ENCODE measurements at regions not wholly inside any gene's neighbourhood (a gene's known extent, or its start where the extent isn't known, plus 50 kb on each side); places are given as distances from the start of the nearest gene placed in this dataset.
"Not testable (repeated sequence)": the region's sequence is repeated elsewhere in the genome, so short reads cannot be mapped to it uniquely, and the experiment has no call there.

- TF ChIP-seq HNF4A (conservative IDR thresholded peaks at IDR 0.05) (no peak), ATF3 (IDR thresholded peaks at IDR 0.05) (no peak), RAD21 (IDR thresholded peaks at IDR 0.05) (no peak), TAF1 (conservative IDR thresholded peaks at IDR 0.05) (no peak), MAX (IDR thresholded peaks at IDR 0.05) (no peak)
- Histone ChIP-seq H3K27ac (ENCODE audit: low read depth in 1 of 2, low read length in 2 of 2) (no peak overlapping the region), H3K4me1 (ENCODE audit: control insufficient read depth in 4 of 4, insufficient read depth in 4 of 4, low read length in 3 of 4) (no peaks in the 10 kb centered on the region), H3K9me3 (ENCODE audit: control insufficient read depth in 4 of 4, low read length in 3 of 4) (no peaks in the 10 kb centered on the region), H3K9ac (ENCODE audit: low read depth in 1 of 2, low read length in 2 of 2) (no peak overlapping the region), H3K36me3 (ENCODE audit: control insufficient read depth in 4 of 4, insufficient read depth in 3 of 4, low read depth in 1 of 4, low read length in 3 of 4) (no peaks in the 10 kb centered on the region), H3K27me3 (ENCODE audit: control insufficient read depth in 4 of 4, insufficient read depth in 4 of 4, low read length in 3 of 4) (no peaks in the 10 kb centered on the region), H3K4me3 (ENCODE audit: low read depth in 1 of 3, low read length in 3 of 3) (no peak overlapping the region)
- no peak for DNase-seq (ENCODE audit: low spot score)
- 83% methylated on average over 6 of the region's 6 CpGs for WGBS
Observed at GRCh38 chr21:17699524-17700189, 87.0 kb upstream of the BTG3 start.

DNA sequence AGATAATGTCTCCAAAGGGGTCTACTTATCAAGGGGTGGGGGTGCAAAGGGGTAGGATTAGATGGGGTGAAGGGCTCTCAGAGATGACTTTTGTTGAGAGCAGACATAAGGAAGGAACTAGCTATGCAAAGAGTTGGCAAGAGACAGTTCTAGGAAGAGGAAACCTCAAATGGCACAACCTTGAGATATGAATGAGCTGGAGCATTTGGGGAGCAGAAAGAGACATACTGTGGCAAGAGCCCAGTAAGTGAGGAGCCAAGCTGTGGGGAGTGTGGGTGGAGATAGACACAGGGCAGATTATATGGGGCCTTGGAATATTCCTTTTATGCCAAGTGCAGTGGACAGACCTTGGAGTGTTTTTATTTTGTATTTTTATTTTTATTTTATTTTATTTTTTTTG lies 84.8 kb upstream of the BTG3 start:
- no peaks in the 10 kb centered on the region for H3K9me3 ChIP-seq (ENCODE audit: control insufficient read depth in 4 of 4, low read length in 3 of 4)
- H3K9ac ChIP-seq (ENCODE audit: low read depth in 1 of 2, low read length in 2 of 2) = no peak overlapping the region
- no peaks in the 10 kb centered on the region for H3K36me3 ChIP-seq (ENCODE audit: control insufficient read depth in 4 of 4, insufficient read depth in 3 of 4, low read depth in 1 of 4, low read length in 3 of 4)
- no peak overlapping the region for H3K4me3 ChIP-seq (ENCODE audit: low read depth in 1 of 3, low read length in 3 of 3)
- no peak for DNase-seq (ENCODE audit: low spot score)
- peaks cover 0 to 3% (median 0%) of the 10 kb centered on the region in 4 donors for H3K27me3 ChIP-seq (ENCODE audit: control insufficient read depth in 4 of 4, insufficient read depth in 4 of 4, low read length in 3 of 4)
- H3K4me1 ChIP-seq (ENCODE audit: control insufficient read depth in 4 of 4, insufficient read depth in 4 of 4, low read length in 3 of 4) = no peaks in the 10 kb centered on the region
- no peak for TF ChIP-seq NR2F2 (IDR thresholded peaks at IDR 0.05)
- no peak for TF ChIP-seq JUND (IDR thresholded peaks at IDR 0.05)
- no peak for TF ChIP-seq RAD21 (IDR thresholded peaks at IDR 0.05)
- no peak for TF ChIP-seq HNF4A (conservative IDR thresholded peaks at IDR 0.05)
- no peak for TF ChIP-seq FOXA2 (IDR thresholded peaks at IDR 0.05)
- TF ChIP-seq YY1 (IDR thresholded peaks at IDR 0.05) = no peak
- no peak for TF ChIP-seq MAX (IDR thresholded peaks at IDR 0.05)
- no peak for TF ChIP-seq TAF1 (conservative IDR thresholded peaks at IDR 0.05)
- TF ChIP-seq EGR1 (IDR thresholded peaks at IDR 0.05; ENCODE audit: low read depth in 2 of 2) = no peak
- TF ChIP-seq RXRA (IDR thresholded peaks at IDR 0.05) = no peak
- TF ChIP-seq CTCF (IDR thresholded peaks at IDR 0.05; ENCODE audit: low read depth, low read length, missing input control) = no peak
- TF ChIP-seq, protein P1, sequence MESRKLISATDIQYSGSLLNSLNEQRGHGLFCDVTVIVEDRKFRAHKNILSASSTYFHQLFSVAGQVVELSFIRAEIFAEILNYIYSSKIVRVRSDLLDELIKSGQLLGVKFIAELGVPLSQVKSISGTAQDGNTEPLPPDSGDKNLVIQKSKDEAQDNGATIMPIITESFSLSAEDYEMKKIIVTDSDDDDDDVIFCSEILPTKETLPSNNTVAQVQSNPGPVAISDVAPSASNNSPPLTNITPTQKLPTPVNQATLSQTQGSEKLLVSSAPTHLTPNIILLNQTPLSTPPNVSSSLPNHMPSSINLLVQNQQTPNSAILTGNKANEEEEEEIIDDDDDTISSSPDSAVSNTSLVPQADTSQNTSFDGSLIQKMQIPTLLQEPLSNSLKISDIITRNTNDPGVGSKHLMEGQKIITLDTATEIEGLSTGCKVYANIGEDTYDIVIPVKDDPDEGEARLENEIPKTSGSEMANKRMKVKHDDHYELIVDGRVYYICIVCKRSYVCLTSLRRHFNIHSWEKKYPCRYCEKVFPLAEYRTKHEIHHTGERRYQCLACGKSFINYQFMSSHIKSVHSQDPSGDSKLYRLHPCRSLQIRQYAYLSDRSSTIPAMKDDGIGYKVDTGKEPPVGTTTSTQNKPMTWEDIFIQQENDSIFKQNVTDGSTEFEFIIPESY (IDR thresholded peaks at IDR 0.05) = no peak
- TF ChIP-seq GABPA (IDR thresholded peaks at IDR 0.05 in 1 of 2, conservative IDR thresholded peaks at IDR 0.05 in 1 of 2) = no peak
- no peak for TF ChIP-seq SP1 (IDR thresholded peaks at IDR 0.05)
- TF ChIP-seq HNF4G (IDR thresholded peaks at IDR 0.05) = no peak
- TF ChIP-seq FOXA1 (IDR thresholded peaks at IDR 0.05) = no peak
- no peak for TF ChIP-seq ATF3 (IDR thresholded peaks at IDR 0.05)
- TF ChIP-seq, protein P2, sequence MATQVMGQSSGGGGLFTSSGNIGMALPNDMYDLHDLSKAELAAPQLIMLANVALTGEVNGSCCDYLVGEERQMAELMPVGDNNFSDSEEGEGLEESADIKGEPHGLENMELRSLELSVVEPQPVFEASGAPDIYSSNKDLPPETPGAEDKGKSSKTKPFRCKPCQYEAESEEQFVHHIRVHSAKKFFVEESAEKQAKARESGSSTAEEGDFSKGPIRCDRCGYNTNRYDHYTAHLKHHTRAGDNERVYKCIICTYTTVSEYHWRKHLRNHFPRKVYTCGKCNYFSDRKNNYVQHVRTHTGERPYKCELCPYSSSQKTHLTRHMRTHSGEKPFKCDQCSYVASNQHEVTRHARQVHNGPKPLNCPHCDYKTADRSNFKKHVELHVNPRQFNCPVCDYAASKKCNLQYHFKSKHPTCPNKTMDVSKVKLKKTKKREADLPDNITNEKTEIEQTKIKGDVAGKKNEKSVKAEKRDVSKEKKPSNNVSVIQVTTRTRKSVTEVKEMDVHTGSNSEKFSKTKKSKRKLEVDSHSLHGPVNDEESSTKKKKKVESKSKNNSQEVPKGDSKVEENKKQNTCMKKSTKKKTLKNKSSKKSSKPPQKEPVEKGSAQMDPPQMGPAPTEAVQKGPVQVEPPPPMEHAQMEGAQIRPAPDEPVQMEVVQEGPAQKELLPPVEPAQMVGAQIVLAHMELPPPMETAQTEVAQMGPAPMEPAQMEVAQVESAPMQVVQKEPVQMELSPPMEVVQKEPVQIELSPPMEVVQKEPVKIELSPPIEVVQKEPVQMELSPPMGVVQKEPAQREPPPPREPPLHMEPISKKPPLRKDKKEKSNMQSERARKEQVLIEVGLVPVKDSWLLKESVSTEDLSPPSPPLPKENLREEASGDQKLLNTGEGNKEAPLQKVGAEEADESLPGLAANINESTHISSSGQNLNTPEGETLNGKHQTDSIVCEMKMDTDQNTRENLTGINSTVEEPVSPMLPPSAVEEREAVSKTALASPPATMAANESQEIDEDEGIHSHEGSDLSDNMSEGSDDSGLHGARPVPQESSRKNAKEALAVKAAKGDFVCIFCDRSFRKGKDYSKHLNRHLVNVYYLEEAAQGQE (IDR thresholded peaks at IDR 0.05) = no peak
- H3K27ac ChIP-seq (ENCODE audit: low read depth in 1 of 2, low read length in 2 of 2) = no peak overlapping the region

DNA sequence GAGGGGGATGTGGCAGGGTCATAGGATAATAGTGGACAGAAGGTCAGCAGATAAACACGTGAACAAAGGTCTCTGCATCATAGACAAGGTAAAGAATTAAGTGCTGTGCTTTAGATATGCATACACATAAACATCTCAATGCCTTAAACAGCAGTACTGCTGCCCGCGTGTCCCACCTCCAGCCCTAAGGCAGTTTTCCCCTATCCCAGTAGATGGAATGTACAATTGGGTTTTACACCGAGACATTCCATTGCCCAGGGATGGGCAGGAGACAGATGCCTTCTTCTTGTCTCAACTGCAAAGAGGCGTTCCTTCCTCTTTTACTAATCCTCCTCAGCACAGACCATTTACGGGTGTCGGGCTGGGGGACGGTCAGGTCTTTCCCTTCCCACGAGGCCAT lies 81.7 kb upstream of the BTG3 start:
- not testable (repeated sequence) for H3K36me3 ChIP-seq (ENCODE audit: control insufficient read depth in 4 of 4, insufficient read depth in 3 of 4, low read depth in 1 of 4, low read length in 3 of 4)
- WGBS = 83% methylated on average over 8 of the region's 9 CpGs

More for the DNA sequence above, 81.7 kb upstream of the BTG3 start:
- H3K4me3 ChIP-seq (ENCODE audit: low read depth in 1 of 3, low read length in 3 of 3); H3K4me1 ChIP-seq (ENCODE audit: control insufficient read depth in 4 of 4, insufficient read depth in 4 of 4, low read length in 3 of 4); DNase-seq (ENCODE audit: low spot score); H3K9me3 ChIP-seq (ENCODE audit: control insufficient read depth in 4 of 4, low read length in 3 of 4); H3K9ac ChIP-seq (ENCODE audit: low read depth in 1 of 2, low read length in 2 of 2); H3K27me3 ChIP-seq (ENCODE audit: control insufficient read depth in 4 of 4, insufficient read depth in 4 of 4, low read length in 3 of 4); H3K27ac ChIP-seq (ENCODE audit: low read depth in 1 of 2, low read length in 2 of 2): not testable (repeated sequence)

Measured in liver (tissue), 8 donors.